H9 (cell line): ENCODE measurements at regions not wholly inside any gene's neighbourhood (a gene's known extent, or its start where the extent isn't known, plus 50 kb on each side); places are given as distances from the start of the nearest gene placed in this dataset.

Source experiments
- DNase-seq: peaks from one replicate; pipeline ENCODE4 v3.0.0-alpha.2; 2017
- H2AFZ ChIP-seq: one replicate; pipeline ENCODE4 v1.6.1; 2013; ENCODE audit warnings: mild to moderate bottlenecking, low read length, control low read depth, moderate library complexity
- H2AK5ac ChIP-seq: 2 replicates; pipeline ENCODE4 v1.6.1; 2013; ENCODE audit warnings: low read length, control low read depth, mixed read lengths; ENCODE audit not compliant: insufficient read length
- H2BK120ac ChIP-seq: one replicate; pipeline ENCODE4 v1.6.1; 2013; ENCODE audit warnings: low read depth, mild to moderate bottlenecking, low read length, control low read depth, inconsistent platforms; ENCODE audit not compliant: poor library complexity, severe bottlenecking
- H2BK12ac ChIP-seq: 2 replicates; pipeline ENCODE4 v1.6.1; 2013; ENCODE audit warnings: low read length, control low read depth, mixed read lengths, low read depth; ENCODE audit not compliant: insufficient read length
- H2BK15ac ChIP-seq: 2 replicates; pipeline ENCODE4 v1.6.1; 2013; ENCODE audit warnings: low read depth, low read length, control low read depth
- H2BK20ac ChIP-seq: one replicate; pipeline ENCODE4 v1.6.1; 2013; ENCODE audit warnings: low read depth, mild to moderate bottlenecking, low read length, control low read depth, inconsistent platforms; ENCODE audit not compliant: poor library complexity, severe bottlenecking
- H2BK5ac ChIP-seq: 2 replicates; pipeline ENCODE4 v1.6.1; 2013; ENCODE audit warnings: low read length, control low read depth, mixed read lengths; ENCODE audit not compliant: insufficient read length
- H3K14ac ChIP-seq: 2 replicates; pipeline ENCODE4 v1.6.1; 2013; ENCODE audit warnings: low read length, control low read depth; ENCODE audit not compliant: insufficient read depth
- H3K18ac ChIP-seq: 2 replicates; pipeline ENCODE4 v1.6.1; 2013; ENCODE audit warnings: low read depth, mild to moderate bottlenecking, mixed read lengths, low read length, control low read depth; ENCODE audit not compliant: insufficient read length
- H3K23ac ChIP-seq: 2 replicates; pipeline ENCODE4 v1.6.1; 2013; ENCODE audit warnings: low read length, control low read depth, mixed read lengths, low read depth; ENCODE audit not compliant: insufficient read length
- H3K23me2 ChIP-seq: 2 replicates; pipeline ENCODE4 v1.6.1; 2013; ENCODE audit warnings: low read depth, mild to moderate bottlenecking, mixed read lengths, low read length, control low read depth; ENCODE audit not compliant: insufficient read length, poor library complexity, severe bottlenecking
- H3K27ac ChIP-seq: 2 replicates; pipeline ENCODE4 v1.5.1; 2013; ENCODE audit warnings: low read length, control low read depth, mixed read lengths, low read depth; ENCODE audit not compliant: insufficient read length
- H3K27me3 ChIP-seq: 2 replicates; pipeline ENCODE4 v1.6.1; 2013; ENCODE audit warnings: low read length, control low read depth, inconsistent platforms; ENCODE audit not compliant: insufficient read depth
- H3K4ac ChIP-seq: 2 replicates; pipeline ENCODE4 v1.6.1; 2013; ENCODE audit warnings: low read depth, mild to moderate bottlenecking, control low read depth, inconsistent platforms, low read length, moderate library complexity
- H3K4me1 ChIP-seq: 2 replicates; pipeline ENCODE4 v1.6.1; 2013; ENCODE audit warnings: low read length, control low read depth, inconsistent platforms; ENCODE audit not compliant: insufficient read depth
- H3K4me2 ChIP-seq: 2 replicates; pipeline ENCODE4 v1.6.1; 2013; ENCODE audit warnings: low read length, control low read depth, mixed read lengths; ENCODE audit not compliant: insufficient read length, insufficient read depth
- H3K56ac ChIP-seq: 2 replicates; pipeline ENCODE4 v1.6.1; 2013; ENCODE audit warnings: low read depth, mild to moderate bottlenecking, mixed read lengths, low read length, control low read depth; ENCODE audit not compliant: insufficient read length
- H3K79me1 ChIP-seq: 2 replicates; pipeline ENCODE4 v1.6.1; 2013; ENCODE audit warnings: low read depth, mild to moderate bottlenecking, moderate library complexity, low read length, control low read depth, inconsistent platforms; ENCODE audit not compliant: insufficient read depth, poor library complexity, severe bottlenecking
- H3K79me2 ChIP-seq: 2 replicates; pipeline ENCODE4 v1.6.1; 2013; ENCODE audit warnings: low read length, control low read depth, inconsistent platforms; ENCODE audit not compliant: insufficient read depth
- H3K9ac ChIP-seq: 2 replicates; pipeline ENCODE4 v1.6.1; 2013; ENCODE audit warnings: low read length, control low read depth, mixed read lengths; ENCODE audit not compliant: insufficient read length; ENCODE audit errors: extremely low read depth
- H3K9me3 ChIP-seq: one replicate; pipeline ENCODE4 v1.6.1; 2013; ENCODE audit warnings: low read depth, low read length, inconsistent platforms; ENCODE audit not compliant: control insufficient read depth
- H3T11ph ChIP-seq: one replicate; pipeline ENCODE4 v1.6.1; 2013; ENCODE audit warnings: mild to moderate bottlenecking, low read length, control low read depth, inconsistent platforms
- H4K20me1 ChIP-seq: one replicate; pipeline ENCODE4 v1.6.1; 2013; ENCODE audit not compliant: control insufficient read depth, insufficient read length, insufficient read depth
- H4K5ac ChIP-seq: 2 replicates; pipeline ENCODE4 v1.6.1; 2013; ENCODE audit warnings: low read depth, mild to moderate bottlenecking, mixed read lengths, low read length, control low read depth; ENCODE audit not compliant: insufficient read length
- H4K8ac ChIP-seq: replicated peaks from 2 replicates; pipeline ENCODE4 v1.6.1; 2013; ENCODE audit warnings: low read length, control low read depth, mixed read lengths, low read depth; ENCODE audit not compliant: insufficient read length
- H4K91ac ChIP-seq: 2 replicates; pipeline ENCODE4 v1.6.1; 2013; ENCODE audit warnings: low read depth, mild to moderate bottlenecking, moderate library complexity, mixed read lengths, low read length, control low read depth; ENCODE audit not compliant: insufficient read length
- H3K27ac Mint-ChIP-seq, 3 experiments: 2 replicates in 2 of 3; 3 replicates in 1 of 3; pipeline ENCODE4 v1.8.0; 2020 to 2021; ENCODE audit warnings: mixed read lengths in 3 of 3, mild to moderate bottlenecking in 1 of 3, moderate library complexity in 1 of 3
- H3K27me3 Mint-ChIP-seq: 2 replicates; pipeline ENCODE4 v1.8.0; 2021; ENCODE audit warnings: low read depth, mild to moderate bottlenecking, moderate library complexity, mixed read lengths
- H3K36me3 Mint-ChIP-seq, 3 experiments: 2 replicates in 2 of 3; 3 replicates in 1 of 3; pipeline ENCODE4 v1.8.0; 2020 to 2021; ENCODE audit warnings: low read depth in 3 of 3, mixed read lengths in 3 of 3; ENCODE audit not compliant: insufficient read depth in 1 of 3
- H3K4me1 Mint-ChIP-seq, 2 experiments: 2 replicates each; pipeline ENCODE4 v1.8.0; 2020; ENCODE audit warnings: mixed read lengths in 2 of 2
- H3K4me3 Mint-ChIP-seq, 2 experiments: 2 replicates in 1 of 2; 3 replicates in 1 of 2; pipeline ENCODE4 v1.8.0; 2020 to 2021; ENCODE audit warnings: mild to moderate bottlenecking in 2 of 2, mixed read lengths in 2 of 2, moderate library complexity in 1 of 2
- H3K9me3 Mint-ChIP-seq, 2 experiments: 2 replicates in 1 of 2; 3 replicates in 1 of 2; pipeline ENCODE4 v1.8.0; 2020; ENCODE audit warnings: mild to moderate bottlenecking in 2 of 2, mixed read lengths in 2 of 2, moderate library complexity in 1 of 2
- CTCF ChIP-seq: fragments of 200-600 bp; sonication (generic); conservative IDR thresholded peaks from 3 replicates; pipeline ENCODE4 v1.8.0; 2021; ENCODE audit warnings: antibody characterized with exemption, mild to moderate bottlenecking
- WGBS: extraction: QIAGEN DNeasy Blood & Tissue Kit; methylation state at CpG from one replicate; pipeline ENCODE4 v1.1.7; 2013; ENCODE audit warnings: missing lambda C conversion rate, low lambda C conversion rate, mixed read lengths; ENCODE audit not compliant: insufficient read length; ENCODE audit errors: extremely low coverage; 5-methylcytosine and 5-hydroxymethylcytosine counted together

GRCh38 chr16:58885528-58886170, 151.5 kb upstream of the GOT2 start:
- Histone ChIP-seq H3K18ac (no peak overlapping the region), H3K79me2 (no peaks in the 10 kb centered on the region), H3K9me3 (no peaks in the 10 kb centered on the region), H2AK5ac (no peak overlapping the region), H3T11ph (no peak overlapping the region), H3K79me1 (no peaks in the 10 kb centered on the region), H2BK5ac (no peak overlapping the region), H3K23me2 (no peaks in the 10 kb centered on the region), H4K20me1 (no peaks in the 10 kb centered on the region), H2BK120ac (no peak overlapping the region), H3K14ac (no peak overlapping the region), H3K27me3 (no peaks in the 10 kb centered on the region), H2BK12ac (no peak overlapping the region), H3K56ac (no peak overlapping the region), H3K27ac (no peak overlapping the region), H4K5ac (no peak overlapping the region), H3K4ac (no peak overlapping the region), H2AFZ (no peak overlapping the region), H3K23ac (no peak overlapping the region), H2BK20ac (no peak overlapping the region), H2BK15ac (no peak overlapping the region), H4K8ac (no peak overlapping the region), H3K4me2 (no peak overlapping the region), H3K9ac (no peak overlapping the region), H4K91ac (no peak overlapping the region), H3K4me1 (no peaks in the 10 kb centered on the region)
- Mint-ChIP-seq H3K4me1 (no peaks in the 10 kb centered on the region), H3K4me3 (no peak overlapping the region), H3K9me3 (0 out of 5 replicates have a peak, but pooled peaks cover 0 to 2% of the 10 kb centered on the region in 2 experiments), H3K27me3 (no peaks in the 10 kb centered on the region), H3K27ac (no peak overlapping the region), H3K36me3 (no peaks in the 10 kb centered on the region; a peak in 1 of 7 replicates)
- no peak for TF ChIP-seq CTCF
- no CpG with 5 or more reads among the region's 5 CpGs for WGBS
- no peak for DNase-seq
